ENCODE measurements at regions not wholly inside any gene's neighbourhood (a gene's known extent, or its start where the extent isn't known, plus 50 kb on each side); places are given as distances from the start of the nearest gene placed in this dataset.

DNA sequence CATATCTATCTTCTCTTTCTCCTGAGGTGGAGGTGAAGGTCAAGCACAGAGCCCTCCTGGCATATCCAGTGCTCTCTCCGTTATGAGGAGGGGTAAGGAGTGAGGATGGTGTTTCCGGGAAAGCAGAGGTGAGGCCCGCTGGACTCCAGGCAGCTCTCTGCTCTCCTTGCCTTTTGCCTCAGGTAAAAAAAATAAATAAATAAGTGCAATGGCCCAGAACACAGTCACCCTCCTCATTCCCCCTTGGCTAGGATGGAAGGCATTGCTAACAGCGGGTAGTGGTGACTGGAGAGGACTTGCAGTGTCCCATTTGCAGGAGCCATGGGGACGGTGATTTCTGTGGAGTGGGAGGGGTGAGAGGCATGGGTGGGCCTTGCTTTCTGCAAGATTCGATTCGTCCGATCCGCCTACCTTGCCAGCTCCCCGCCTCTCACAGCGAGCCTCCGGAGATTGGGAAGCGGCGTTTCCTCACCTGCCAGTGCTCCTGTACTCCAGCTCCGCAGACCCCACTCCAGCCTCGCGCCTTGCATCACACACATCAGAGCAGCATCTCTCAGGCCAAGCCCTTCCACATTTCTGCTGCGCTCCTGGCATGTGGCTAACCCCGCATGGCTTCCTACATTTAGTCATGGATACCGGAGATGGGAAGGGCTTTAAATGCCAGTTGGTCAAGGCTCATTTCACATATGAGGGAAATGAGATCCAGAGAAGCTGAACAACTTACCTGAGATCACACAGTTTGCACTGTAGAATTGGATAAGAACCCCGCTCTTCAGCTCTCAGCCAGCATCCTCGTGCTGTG, 155.2 kb downstream of the VAPA start:
- no peak for DNase-seq (ENCODE audit: low read depth in 1 of 2, low spot score in 1 of 2)
- Histone ChIP-seq H3K27ac (no peak overlapping the region), H3K27me3 (no peaks in the 10 kb centered on the region), H3K36me3 (no peaks in the 10 kb centered on the region), H3K9me3 (ENCODE audit: low read depth) (no peaks in the 10 kb centered on the region), H3K4me1 (ENCODE audit: low read depth) (peaks cover 5% of the 10 kb centered on the region), H3K4me3 (no peak overlapping the region)
- TF ChIP-seq, protein P1, sequence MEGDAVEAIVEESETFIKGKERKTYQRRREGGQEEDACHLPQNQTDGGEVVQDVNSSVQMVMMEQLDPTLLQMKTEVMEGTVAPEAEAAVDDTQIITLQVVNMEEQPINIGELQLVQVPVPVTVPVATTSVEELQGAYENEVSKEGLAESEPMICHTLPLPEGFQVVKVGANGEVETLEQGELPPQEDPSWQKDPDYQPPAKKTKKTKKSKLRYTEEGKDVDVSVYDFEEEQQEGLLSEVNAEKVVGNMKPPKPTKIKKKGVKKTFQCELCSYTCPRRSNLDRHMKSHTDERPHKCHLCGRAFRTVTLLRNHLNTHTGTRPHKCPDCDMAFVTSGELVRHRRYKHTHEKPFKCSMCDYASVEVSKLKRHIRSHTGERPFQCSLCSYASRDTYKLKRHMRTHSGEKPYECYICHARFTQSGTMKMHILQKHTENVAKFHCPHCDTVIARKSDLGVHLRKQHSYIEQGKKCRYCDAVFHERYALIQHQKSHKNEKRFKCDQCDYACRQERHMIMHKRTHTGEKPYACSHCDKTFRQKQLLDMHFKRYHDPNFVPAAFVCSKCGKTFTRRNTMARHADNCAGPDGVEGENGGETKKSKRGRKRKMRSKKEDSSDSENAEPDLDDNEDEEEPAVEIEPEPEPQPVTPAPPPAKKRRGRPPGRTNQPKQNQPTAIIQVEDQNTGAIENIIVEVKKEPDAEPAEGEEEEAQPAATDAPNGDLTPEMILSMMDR (IDR thresholded peaks at IDR 0.05; ENCODE audit: low read depth, low read length): no peak

DNA sequence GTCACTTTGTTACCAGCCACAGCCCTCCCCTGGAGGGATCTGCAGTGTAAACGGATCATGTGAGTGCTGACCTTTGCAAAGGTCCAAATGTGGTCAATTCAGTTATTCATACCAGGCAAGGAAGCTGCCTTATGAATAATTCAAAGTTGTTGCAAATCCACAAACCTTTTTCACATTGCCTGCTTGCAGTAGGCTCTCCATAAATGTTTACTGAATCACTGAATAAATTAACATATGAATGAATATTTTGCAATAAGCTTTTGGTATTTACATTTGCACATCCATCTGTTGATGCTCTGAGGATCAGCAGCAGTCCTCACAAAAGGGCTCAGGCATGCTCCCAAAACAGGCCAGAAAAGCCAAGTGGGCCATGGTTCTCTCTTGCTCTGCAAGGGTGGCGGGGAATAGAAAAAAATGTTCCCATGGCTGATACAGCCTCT, 156.8 kb downstream of the VAPA start:
- Histone ChIP-seq H3K4me3 (no peak overlapping the region), H3K4me1 (ENCODE audit: low read depth) (peaks cover 5% of the 10 kb centered on the region), H3K9me3 (ENCODE audit: low read depth) (no peaks in the 10 kb centered on the region), H3K36me3 (no peaks in the 10 kb centered on the region), H3K27me3 (no peaks in the 10 kb centered on the region), H3K27ac (no peak overlapping the region)
- TF ChIP-seq, protein P1 (IDR thresholded peaks at IDR 0.05; ENCODE audit: low read depth, low read length): no peak
- no peak for DNase-seq (ENCODE audit: low read depth in 1 of 2, low spot score in 1 of 2)

DNA sequence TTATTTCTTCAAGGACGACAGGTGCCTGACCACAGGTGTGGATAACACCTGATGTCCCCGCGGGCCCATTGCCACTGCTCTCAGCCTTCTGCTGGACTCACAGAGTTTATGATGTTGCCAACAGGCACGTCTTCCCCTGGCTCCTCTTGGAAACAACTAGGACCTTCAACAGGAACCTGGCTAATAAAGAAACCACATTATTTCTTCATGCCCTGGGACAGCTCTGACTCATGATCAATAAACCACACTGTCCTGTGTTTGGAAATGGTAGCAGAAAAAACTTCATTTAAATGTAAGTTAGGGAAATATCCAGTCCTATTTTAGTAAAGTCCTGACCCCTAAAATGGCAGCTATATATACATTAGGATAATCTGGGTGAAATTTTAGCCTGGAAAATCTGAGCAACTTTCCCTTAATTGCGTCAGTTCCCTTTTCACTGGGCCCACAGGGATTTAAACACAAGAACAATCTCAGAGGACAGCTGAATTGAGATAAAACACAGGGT, 158.9 kb downstream of the VAPA start:
- peak in 1 of 2 donors; percentile 60 for DNase-seq (ENCODE audit: low read depth in 1 of 2, low spot score in 1 of 2)
- Histone ChIP-seq H3K27me3 (no peaks in the 10 kb centered on the region), H3K9me3 (ENCODE audit: low read depth) (no peaks in the 10 kb centered on the region), H3K4me3 (no peak overlapping the region), H3K4me1 (ENCODE audit: low read depth) (peaks cover 12% of the 10 kb centered on the region), H3K36me3 (no peaks in the 10 kb centered on the region), H3K27ac (no peak overlapping the region)
- TF ChIP-seq, protein P1 (IDR thresholded peaks at IDR 0.05; ENCODE audit: low read depth, low read length): no peak

DNA sequence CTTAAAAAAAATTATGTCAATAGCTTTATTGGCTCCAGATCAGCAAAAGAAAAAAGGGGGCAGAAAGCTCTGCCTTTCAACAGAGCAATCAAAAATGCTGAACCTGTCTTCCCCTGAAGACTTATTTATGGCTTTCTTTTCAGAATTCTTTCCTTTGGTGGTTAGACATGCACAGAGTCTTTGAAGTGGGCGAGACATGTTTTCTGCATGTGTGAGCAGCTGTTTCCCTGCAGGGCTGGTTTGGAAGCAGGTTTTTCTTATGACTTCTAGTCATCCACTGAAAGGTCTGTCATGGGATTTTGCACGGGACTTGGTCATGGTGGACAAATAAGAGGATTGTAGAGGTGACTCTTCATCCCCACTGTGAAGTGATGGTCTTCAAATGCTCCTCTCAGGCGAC, 160.3 kb downstream of the VAPA start:
- Histone ChIP-seq H3K27ac (no peak overlapping the region), H3K9me3 (ENCODE audit: low read depth) (no peaks in the 10 kb centered on the region), H3K4me1 (ENCODE audit: low read depth) (peaks cover 13% of the 10 kb centered on the region), H3K27me3 (no peaks in the 10 kb centered on the region), H3K36me3 (no peaks in the 10 kb centered on the region), H3K4me3 (no peak overlapping the region)
- DNase-seq (ENCODE audit: low read depth in 1 of 2, low spot score in 1 of 2): no peak
- TF ChIP-seq, protein P1 (IDR thresholded peaks at IDR 0.05; ENCODE audit: low read depth, low read length): no peak

DNA sequence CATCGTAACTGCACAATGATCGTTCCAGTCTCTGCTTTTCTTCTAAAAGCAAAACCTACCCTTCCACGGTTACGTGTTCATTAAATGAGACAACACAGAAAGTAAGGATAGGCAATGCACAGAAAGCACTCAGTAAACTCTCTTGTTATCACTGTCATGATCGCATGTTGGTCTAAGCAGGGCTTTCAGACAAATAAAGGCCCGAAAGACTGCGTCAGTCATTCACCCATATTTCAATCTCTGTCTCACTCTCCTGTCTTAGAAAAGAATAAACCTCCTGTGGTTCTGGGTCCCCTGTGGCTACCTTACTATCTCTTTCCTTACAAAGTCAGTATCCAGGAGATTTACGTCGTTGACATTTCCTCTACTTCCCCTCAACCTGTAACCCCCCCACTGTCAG, 160.9 kb downstream of the VAPA start:
- Histone ChIP-seq H3K9me3 (ENCODE audit: low read depth) (no peaks in the 10 kb centered on the region), H3K27ac (no peak overlapping the region), H3K27me3 (no peaks in the 10 kb centered on the region), H3K4me3 (no peak overlapping the region), H3K36me3 (no peaks in the 10 kb centered on the region), H3K4me1 (ENCODE audit: low read depth) (peaks cover 13% of the 10 kb centered on the region)
- no peak for DNase-seq (ENCODE audit: low read depth in 1 of 2, low spot score in 1 of 2)
- TF ChIP-seq, protein P1 (IDR thresholded peaks at IDR 0.05; ENCODE audit: low read depth, low read length): no peak

Data from cardiac muscle cell (in vitro differentiated cells and primary cell).